T-helper 1 cell treated with Interleukin-12 subunit alpha and Interleukin-12 subunit beta and Interleukin-4 antibody, amounts not matched to agents 30 ng/mL and 1 ng/mL, for 36 hours (primary cell): ENCODE measurements at regions not wholly inside any gene's neighbourhood (a gene's known extent, or its start where the extent isn't known, plus 50 kb on each side); places are given as distances from the start of the nearest gene placed in this dataset.

ENCODE experiments used
- intact Hi-C: fragments of 100-400 bp; cut with micrococcal nuclease; formaldehyde crosslinking; loops from one replicate; pipeline ENCODE4 v1.15.1; 2024

DNA sequence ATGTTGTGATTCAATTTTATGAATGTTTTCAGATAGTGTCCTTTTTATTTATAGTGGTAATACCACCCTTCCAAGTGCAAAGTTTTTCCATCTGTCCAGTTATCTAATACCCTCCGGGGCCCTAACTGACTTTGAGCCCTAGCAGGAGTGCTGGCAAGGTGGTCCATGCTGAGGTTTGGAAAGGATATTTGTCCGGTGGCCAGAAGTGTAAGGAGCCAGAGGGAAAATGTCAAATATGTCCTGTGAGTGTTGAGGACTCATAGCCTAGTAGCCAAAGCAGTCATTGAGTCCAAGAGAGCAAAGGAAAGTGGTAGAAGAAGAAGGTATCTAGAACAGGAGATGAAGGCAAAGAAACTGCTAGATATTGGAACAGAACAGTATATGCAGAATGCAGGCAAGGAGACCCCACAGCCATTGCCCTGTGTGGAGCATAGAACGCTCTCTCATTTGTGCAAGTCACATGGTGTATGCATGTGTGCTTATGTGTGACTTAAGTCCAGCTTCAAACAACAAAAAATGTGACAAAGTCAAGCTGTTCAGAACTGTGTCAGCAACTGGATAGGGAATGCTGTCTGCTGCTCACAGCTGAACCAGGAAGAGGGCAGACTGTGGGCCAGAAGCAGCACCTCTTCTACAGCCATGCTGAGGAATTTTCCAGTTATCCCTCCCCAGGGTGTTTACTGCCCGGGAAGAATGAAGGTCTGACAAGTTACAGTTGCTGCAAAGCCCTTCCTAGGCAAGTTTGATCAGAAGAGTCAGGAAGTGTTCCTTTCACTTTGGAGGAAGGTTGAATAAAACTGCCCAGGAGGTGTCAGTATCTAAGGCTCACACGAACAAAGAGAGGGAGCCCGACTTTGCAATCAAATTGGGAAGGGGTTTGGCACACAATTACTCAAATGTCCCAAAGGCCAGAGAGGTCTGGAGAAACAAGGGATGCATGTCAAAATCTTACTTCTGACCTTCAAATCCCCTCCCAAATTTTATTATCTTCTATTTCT is 463.3 kb upstream of the DMAC1 start:
- intact Hi-C loops: no loop called here

DNA sequence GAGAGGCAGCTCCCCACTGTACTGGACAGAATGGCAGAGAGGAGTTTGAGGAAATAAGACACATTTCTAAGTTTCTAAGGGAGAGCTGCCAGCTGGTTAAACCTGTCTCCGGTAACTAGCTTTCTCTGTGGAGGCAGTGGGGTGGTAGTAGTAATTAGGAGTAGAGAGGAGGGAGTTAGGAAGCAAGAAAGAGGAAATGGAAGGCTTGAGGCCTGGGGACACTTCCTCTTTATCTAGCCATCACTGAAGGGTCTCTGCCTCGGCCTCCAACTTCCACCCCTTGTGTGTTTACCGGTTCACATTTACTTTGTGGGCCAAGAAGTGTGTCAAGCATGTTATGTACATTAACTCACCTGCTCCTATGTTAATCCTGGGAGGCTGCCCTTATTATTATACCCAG is 462.2 kb upstream of the DMAC1 start:
- intact Hi-C loops: no loop called here

DNA sequence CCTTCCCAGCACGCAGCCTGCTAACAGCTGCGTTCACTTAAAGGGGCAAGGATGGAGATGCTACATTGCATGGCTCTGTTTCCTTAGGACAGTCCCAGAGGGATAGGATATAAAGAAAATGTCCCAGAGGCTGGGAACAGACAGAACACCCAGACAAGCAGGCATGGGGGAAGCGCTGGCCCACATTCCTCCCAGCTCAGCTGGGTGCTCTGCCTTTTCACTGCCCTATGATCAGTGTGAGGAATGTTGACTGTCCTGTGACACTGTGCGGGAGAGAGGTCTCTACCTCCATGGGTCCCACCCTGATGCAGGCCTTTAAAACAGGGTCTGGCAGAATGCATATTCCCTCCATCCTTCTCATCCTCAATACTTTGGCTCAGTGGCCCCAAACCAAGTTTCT is 459.4 kb upstream of the DMAC1 start:
- intact Hi-C loops: no loop called here

DNA sequence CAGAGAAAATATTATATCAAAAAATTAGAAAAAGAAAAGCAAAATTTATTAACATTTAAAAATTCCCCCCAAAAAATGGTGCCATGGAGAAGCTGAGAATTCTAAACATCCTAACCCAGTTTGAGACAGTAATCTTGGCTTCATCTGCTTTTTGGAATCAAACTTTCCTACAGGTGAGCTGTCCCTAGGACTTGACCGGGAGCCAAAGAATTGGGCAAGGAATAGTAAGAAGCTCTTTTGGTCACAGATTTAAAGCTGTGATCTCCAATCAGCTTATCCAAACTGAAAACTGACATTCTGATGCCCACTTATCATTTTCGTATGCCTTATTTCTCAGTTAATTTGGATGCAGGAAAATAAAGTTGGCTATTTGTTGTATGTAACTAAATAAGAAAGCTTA is 457.3 kb upstream of the DMAC1 start:
- intact Hi-C loops: no loop called here

DNA sequence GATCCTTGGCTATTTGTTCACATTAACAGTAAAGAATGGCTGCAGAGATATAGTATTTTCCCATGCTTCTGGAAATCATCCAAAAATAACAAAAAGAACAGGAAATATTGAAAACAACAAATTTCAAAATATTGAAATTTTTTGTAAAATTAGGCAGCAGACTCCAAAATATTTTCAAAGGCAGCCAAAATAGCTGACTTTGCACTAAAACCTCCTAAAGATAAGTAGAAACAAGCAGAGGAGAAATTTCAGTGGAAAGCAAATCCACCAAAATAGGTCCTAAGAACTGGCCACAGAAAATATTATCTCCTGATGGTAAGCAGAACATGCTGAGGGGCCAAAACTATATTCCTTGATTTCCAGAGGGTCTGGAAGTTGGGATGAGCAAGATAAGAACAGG is 456.3 kb upstream of the DMAC1 start:
- intact Hi-C loops: no loop called here

DNA sequence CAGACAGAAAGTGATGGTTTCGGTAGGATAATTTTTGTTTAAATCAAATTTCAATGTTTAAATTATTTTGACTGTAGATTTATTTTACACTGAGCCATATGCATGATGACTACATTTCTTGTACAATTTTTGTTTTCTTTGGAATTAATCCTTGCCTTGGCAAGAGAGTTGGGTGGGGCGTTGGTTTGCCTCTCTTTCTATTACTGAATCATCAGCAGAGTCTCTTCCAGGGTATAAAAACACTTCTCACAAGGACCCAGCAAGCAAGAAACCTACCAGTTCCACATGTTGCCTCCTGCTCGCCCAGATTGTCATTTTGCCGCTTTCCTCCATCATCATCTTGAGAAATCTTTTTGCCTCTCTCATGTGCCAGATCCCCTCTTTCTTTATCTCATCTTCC is 455.0 kb upstream of the DMAC1 start:
- intact Hi-C loops: no loop called here

DNA sequence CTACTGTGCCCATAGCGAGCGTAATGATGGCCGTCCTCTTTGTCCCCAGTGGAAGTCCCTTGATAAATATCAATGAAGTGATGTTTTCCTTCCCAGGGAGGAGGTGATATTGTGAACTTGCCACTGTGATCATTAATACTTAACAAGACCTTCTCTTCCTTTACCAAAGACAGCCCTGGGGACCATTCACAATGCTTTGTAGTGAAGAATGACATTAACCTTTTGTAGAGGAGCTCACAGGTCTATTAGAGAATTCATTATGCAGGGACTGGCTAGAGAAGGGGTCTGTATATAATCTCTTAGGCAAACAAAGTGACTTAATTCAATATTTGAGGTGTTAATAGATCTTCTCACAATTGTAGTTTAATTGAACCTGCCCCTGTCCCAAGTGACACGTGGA is 452.9 kb upstream of the DMAC1 start:
- intact Hi-C loops: no loop called here

DNA sequence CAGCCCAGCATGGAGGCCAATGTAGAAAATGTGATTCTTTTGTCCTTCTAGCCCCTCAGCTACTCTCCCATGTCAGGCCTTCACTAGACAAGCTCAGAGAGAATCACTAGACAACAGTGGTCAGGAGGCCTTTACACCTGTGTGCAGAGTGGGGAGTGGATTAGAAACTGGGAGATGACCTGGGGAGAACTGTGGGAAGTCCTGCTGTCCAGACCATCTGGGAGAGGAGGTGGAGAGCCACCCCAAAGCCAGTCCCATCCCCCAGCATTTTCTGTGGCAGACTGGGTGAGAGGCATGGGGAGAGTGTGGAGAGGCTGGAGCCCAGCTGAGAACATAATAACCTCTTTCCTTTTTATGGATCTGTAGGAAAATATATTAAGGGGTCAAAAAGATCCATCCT is 452.0 kb upstream of the DMAC1 start:
- intact Hi-C loops: no loop called here

DNA sequence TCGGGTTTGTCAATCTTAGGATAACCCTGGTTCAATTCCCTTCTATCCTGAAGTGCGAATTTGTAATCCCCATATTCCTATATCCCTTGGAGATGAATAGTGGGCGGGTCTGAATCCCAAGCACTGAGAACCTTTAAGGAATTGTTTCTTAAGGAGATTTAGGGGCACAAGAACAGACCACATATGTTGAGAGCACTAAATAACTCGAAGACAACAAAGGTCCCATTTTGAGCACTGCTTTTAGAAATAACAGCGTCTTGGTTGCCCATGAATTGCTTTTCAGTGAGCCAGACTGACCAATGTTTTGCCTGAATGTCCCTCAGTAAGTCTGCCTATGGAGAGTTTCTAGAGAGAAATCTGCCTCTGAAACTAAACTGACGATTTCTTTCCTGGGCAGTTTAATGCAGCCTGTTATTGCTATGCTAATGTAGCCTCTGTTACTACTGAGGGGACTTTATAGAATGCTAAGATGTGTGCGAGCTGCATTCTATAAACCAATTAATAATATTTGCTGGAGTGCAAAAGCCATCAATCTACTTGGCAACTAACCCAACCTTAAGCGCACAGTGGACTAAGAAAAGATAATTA is 445.0 kb upstream of the DMAC1 start:
- intact Hi-C loops: no loop called here

DNA sequence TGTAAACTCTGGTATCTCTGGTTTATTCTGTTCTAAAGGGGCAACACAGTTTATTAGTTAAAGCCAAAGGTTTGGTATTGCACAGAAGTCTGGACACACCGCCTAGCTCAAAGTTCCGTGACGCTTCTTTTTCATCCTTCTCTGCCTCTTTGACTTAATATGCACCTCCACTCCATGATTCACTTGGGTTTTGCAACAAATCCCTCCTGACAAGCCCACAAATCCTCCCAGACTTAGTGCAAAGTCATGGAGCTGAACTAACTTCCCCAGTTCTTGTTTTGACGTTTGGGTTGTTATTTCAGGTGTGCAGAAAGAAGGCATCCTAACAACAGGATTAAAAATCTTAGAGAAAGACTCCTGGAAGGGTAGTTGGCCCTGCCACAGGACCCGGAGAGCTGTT is 441.6 kb upstream of the DMAC1 start:
- intact Hi-C loops: no loop called here

DNA sequence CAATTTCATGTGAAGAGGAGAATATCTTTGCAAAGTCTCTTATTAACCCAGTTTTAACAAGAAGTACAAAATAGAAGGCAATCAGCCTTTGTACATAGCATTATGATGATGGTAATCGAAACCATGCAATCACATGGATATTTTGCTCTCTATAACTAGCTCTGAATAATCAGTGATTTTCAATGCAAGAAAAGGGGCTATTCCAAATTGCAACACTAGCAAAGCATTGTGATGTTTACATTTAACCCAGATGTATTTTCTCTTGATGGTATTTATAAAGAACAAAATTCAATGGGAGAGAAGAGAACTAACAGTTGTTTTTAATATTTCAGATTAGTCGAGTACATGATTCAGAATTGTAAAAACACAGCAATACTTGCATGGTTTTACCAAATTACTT is 437.5 kb upstream of the DMAC1 start:
- intact Hi-C loops: no loop called here

DNA sequence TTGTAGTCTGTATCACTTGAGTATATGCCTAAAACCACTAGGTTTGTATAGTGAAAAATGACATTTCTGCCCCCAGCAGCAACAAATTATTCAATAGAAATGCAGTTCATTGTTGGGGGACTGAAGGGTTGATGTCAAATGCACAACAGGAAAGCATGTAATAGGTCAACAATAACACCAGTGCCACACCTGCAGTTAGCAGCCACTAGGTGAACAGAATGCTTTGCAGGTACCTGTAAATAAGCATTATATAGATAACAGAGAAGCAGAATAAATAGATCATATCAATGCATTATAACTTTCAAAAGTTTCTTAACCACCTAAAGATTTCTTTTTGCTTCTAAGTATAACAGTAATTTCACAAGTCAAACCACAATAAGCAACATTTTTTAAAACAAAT is 435.9 kb upstream of the DMAC1 start:
- intact Hi-C loops: no loop called here

DNA sequence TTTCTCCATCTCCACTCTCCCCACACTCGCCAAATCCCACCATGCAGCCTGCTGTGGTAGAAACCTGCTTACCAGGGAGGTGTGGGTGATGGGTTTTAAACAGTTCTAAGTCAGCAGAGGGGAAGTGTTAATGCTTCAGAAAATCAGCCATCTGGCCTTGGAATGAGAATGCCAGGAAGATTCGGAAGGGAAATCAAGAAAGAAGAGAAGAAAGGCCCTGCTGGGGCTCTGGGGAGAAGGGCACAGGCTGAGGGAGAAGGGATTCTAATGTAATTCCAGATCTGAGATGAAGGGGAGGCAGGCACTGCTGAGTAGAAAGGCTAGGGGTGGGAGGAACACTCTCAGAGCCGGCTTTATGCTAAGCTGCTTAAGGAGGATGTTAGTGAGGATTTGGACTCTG is 434.7 kb upstream of the DMAC1 start:
- intact Hi-C loops: no loop called here

DNA sequence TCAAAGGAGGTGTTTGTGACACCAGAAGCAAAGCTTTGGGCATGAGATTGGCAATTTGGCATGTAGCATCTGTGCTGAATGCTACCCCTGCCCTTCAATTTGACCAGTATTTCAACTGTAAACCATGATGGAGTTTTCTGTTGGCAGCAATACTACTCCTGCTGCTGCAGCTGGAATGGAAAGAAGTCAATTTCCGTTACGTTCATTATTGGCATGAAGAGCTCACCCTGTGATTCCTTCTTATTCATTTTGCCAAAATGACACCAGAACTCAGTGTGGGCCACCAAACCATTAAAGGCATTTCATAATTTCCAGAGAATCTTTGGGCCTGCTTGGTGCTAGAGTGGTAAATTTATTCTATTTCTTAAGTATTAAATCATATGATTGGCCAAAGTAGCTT is 433.1 kb upstream of the DMAC1 start:
- intact Hi-C loops: no loop called here

DNA sequence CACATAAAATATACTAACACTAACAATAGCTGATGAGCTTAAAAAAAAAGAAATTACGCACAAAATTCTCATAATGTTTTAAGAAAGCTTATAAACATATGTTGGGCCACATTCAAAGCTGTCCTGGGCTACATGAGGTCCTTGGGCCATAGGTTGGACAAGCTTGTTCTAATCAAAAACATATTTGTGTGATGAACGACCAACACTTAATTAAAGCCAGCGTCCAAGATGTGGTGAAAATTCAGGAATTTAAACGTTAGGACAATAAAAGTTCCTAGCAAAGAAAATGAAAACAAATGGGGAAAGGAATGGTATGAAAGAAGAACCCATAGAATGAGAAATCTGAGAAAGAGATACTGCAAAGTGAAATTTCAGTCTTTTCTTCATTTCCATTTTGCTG is 429.6 kb upstream of the DMAC1 start:
- intact Hi-C loops: no loop called here

DNA sequence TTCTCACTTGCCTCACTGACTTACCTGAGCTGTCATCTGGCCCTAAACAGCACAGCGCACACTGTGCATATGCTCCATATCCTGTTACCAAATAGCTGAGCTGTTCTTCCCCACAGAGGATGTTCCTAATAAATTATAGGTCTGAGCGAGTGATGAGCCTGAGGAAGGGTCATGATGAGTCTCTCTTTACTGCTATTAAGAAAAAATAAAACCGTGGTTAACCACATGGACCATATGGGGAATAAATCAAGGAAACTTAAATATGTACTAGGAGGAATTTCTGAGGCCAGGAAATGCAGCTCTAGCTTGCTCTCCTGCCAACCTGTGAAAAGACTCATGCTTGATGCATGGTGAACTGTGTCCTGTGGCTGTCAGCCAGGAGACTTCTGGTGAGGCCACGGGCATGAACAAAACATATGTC is 424.8 kb upstream of the DMAC1 start:
- intact Hi-C loops: no loop called here

DNA sequence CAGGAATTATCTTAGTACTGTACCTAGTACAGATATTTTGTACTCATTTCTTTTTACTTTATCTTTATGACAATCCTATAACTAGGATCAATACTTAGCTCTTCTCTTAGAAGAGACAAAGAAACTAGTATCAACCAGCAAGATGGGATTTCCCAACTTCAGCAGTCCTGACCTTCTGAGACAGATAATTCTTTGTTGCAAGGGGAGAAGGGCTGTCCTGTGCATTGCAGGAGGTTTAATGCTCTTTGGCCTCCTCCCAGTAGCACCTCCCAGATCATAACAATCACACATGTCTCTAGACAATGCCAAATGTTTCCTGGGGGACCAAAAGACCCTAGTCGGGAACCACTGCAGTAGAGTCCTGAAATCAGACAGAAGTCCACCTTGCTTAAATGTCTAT is 424.3 kb upstream of the DMAC1 start:
- intact Hi-C loops: no loop called here

DNA sequence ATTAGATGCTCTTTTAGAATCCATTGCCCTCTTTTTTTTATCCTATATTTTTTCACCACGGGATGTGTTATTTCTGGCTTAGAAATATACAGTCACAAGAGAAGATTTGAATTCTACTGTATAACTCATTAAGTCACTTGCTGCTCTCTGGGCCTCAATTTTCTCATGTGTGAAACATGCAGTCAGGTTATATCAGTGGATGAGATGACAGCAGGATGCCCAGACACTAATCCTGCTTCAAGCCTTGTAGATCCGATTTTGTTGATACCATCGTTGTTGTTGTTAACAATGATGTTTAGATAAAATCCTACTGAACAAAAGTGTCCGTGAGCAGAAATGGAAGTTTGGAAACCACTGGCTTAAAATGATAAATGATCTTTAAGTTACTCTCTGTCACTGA is 421.9 kb upstream of the DMAC1 start:
- intact Hi-C loops: no loop called here

DNA sequence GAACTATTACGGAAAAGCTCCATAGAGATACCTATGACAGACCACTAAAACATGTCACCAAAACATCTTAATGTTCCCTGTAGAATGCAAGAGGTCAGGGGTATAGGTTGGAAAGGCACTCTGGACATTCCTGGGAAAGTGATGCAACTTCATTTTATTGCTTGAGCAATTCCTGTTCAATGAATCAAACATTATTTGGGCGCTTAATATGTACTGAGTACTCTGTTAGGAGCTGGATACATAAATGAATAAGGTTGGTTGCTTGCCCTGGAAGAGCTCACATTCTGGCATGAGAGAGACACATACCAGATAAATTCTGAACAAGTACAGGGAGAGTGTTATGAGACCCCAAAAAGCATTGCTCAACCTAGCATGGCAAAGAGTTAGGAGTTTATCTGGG is 408.9 kb upstream of the DMAC1 start:
- intact Hi-C loops: no loop called here

DNA sequence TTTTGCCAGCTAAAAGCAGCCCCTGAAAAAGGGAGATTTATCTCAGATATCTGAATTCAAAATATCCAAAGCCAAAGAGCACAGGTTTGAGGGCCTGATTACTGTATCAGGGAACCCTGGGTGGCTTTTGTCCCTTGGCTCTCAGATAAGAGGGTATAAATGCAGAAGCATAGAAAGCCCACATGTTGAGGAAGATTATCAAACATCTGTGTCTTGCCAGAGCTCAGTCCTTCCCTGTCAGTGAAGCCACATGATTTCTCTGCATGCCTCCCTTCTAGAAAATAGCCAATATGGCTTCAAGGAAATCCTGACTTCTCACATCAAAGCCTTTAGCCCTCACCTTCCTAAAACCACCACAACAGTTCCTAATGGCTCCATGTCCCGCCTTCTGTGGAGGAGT is 408.0 kb upstream of the DMAC1 start:
- intact Hi-C loops: no loop called here

DNA sequence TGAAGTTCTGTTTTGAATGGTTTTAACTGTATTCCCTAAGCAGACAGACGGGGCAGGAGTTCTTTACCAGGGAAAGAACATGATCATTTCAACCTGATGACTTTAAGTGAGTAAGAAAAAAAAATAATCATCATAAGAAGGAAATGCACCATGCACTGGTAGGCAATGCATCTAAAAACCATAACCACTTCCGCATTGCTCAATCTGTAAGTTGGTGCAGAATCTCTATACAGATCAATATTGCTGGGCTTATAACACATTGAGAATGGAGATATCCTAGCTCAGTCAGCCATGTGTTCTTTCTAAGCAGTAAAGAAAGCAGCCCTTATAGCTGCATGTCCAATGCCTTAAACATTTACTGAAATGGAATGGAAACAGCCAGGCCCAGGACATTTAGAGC is 407.1 kb upstream of the DMAC1 start:
- intact Hi-C loops: no loop called here

DNA sequence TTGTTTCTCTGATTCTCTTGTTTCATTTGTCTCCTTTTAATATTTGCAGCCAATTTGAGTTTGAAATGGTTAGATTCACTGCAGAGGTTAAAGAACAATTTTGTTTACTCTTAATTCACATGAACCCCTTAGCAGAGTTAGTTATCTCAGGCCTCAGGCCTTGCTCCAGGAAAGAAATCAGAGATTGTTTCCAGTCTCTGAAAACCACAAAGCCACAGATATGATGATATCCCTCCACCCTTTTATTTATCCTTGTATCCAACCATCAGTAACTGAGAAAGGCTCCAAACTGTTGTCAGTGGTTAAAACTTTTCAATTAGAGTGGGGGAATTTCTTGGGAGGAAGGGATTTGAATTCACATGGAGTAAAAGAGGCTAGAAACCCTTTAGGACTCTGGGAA is 406.0 kb upstream of the DMAC1 start:
- intact Hi-C loops: no loop called here

DNA sequence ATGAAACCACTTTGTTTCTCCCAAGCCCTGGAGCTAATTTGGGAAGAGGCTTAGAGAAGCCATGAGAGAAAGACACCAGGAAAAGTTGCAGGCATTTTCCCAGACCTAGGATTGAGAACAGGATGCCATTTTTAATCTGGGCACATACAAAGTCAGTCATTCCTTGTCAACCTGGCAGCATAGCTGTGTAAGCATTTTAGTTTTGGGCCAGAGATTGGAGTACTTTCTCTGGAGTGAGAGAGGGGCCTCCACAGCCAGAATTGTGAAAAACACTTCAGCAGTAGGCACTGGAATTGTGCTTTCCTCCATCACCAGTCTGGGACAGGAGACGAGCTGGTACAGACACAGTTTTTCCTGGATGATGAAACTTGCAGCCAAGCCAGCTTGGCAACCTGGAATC is 390.3 kb upstream of the DMAC1 start:
- intact Hi-C loops: no loop called here
